ENCODE measurements at regions not wholly inside any gene's neighbourhood (a gene's known extent, or its start where the extent isn't known, plus 50 kb on each side); places are given as distances from the start of the nearest gene placed in this dataset.

GRCh38 chr7:111622084-111622483, 59.8 kb upstream of the IMMP2L start:
- TF ChIP-seq EP300 (conservative IDR thresholded peaks at IDR 0.05; ENCODE audit: poor library complexity, severe bottlenecking): no peak
- TF ChIP-seq REST (IDR thresholded peaks at IDR 0.05; ENCODE audit: borderline replicate concordance): no peak
- no peak for TF ChIP-seq CTCF (IDR thresholded peaks at IDR 0.05; ENCODE audit: poor library complexity, severe bottlenecking)
- TF ChIP-seq SMC3 (conservative IDR thresholded peaks at IDR 0.05; ENCODE audit: poor library complexity): no peak
- no peak for TF ChIP-seq RAD21 (conservative IDR thresholded peaks at IDR 0.05)
- no peak for TF ChIP-seq TAF1 (IDR thresholded peaks at IDR 0.05; ENCODE audit: low read depth)
- no peak for TF ChIP-seq POLR2AphosphoS5 (IDR thresholded peaks at IDR 0.05)
- TF ChIP-seq EZH2 (IDR thresholded peaks at IDR 0.05; ENCODE audit: borderline replicate concordance, insufficient read depth, low read length, poor library complexity, severe bottlenecking): no peak
